H9 (cell line): ENCODE measurements at regions not wholly inside any gene's neighbourhood (a gene's known extent, or its start where the extent isn't known, plus 50 kb on each side); places are given as distances from the start of the nearest gene placed in this dataset.

ENCODE experiments used
- DNase-seq: peaks from one replicate; pipeline ENCODE4 v3.0.0-alpha.2; 2017
- H2AFZ ChIP-seq: one replicate; pipeline ENCODE4 v1.6.1; 2013; ENCODE audit warnings: mild to moderate bottlenecking, low read length, control low read depth, moderate library complexity
- H2AK5ac ChIP-seq: 2 replicates; pipeline ENCODE4 v1.6.1; 2013; ENCODE audit warnings: low read length, control low read depth, mixed read lengths; ENCODE audit not compliant: insufficient read length
- H2BK120ac ChIP-seq: one replicate; pipeline ENCODE4 v1.6.1; 2013; ENCODE audit warnings: low read depth, mild to moderate bottlenecking, low read length, control low read depth, inconsistent platforms; ENCODE audit not compliant: poor library complexity, severe bottlenecking
- H2BK12ac ChIP-seq: 2 replicates; pipeline ENCODE4 v1.6.1; 2013; ENCODE audit warnings: low read length, control low read depth, mixed read lengths, low read depth; ENCODE audit not compliant: insufficient read length
- H2BK15ac ChIP-seq: 2 replicates; pipeline ENCODE4 v1.6.1; 2013; ENCODE audit warnings: low read depth, low read length, control low read depth
- H2BK20ac ChIP-seq: one replicate; pipeline ENCODE4 v1.6.1; 2013; ENCODE audit warnings: low read depth, mild to moderate bottlenecking, low read length, control low read depth, inconsistent platforms; ENCODE audit not compliant: poor library complexity, severe bottlenecking
- H2BK5ac ChIP-seq: 2 replicates; pipeline ENCODE4 v1.6.1; 2013; ENCODE audit warnings: low read length, control low read depth, mixed read lengths; ENCODE audit not compliant: insufficient read length
- H3K14ac ChIP-seq: 2 replicates; pipeline ENCODE4 v1.6.1; 2013; ENCODE audit warnings: low read length, control low read depth; ENCODE audit not compliant: insufficient read depth
- H3K18ac ChIP-seq: 2 replicates; pipeline ENCODE4 v1.6.1; 2013; ENCODE audit warnings: low read depth, mild to moderate bottlenecking, mixed read lengths, low read length, control low read depth; ENCODE audit not compliant: insufficient read length
- H3K23ac ChIP-seq: 2 replicates; pipeline ENCODE4 v1.6.1; 2013; ENCODE audit warnings: low read length, control low read depth, mixed read lengths, low read depth; ENCODE audit not compliant: insufficient read length
- H3K23me2 ChIP-seq: 2 replicates; pipeline ENCODE4 v1.6.1; 2013; ENCODE audit warnings: low read depth, mild to moderate bottlenecking, mixed read lengths, low read length, control low read depth; ENCODE audit not compliant: insufficient read length, poor library complexity, severe bottlenecking
- H3K27ac ChIP-seq: 2 replicates; pipeline ENCODE4 v1.5.1; 2013; ENCODE audit warnings: low read length, control low read depth, mixed read lengths, low read depth; ENCODE audit not compliant: insufficient read length
- H3K27me3 ChIP-seq: 2 replicates; pipeline ENCODE4 v1.6.1; 2013; ENCODE audit warnings: low read length, control low read depth, inconsistent platforms; ENCODE audit not compliant: insufficient read depth
- H3K4ac ChIP-seq: 2 replicates; pipeline ENCODE4 v1.6.1; 2013; ENCODE audit warnings: low read depth, mild to moderate bottlenecking, control low read depth, inconsistent platforms, low read length, moderate library complexity
- H3K4me1 ChIP-seq: 2 replicates; pipeline ENCODE4 v1.6.1; 2013; ENCODE audit warnings: low read length, control low read depth, inconsistent platforms; ENCODE audit not compliant: insufficient read depth
- H3K4me2 ChIP-seq: 2 replicates; pipeline ENCODE4 v1.6.1; 2013; ENCODE audit warnings: low read length, control low read depth, mixed read lengths; ENCODE audit not compliant: insufficient read length, insufficient read depth
- H3K56ac ChIP-seq: 2 replicates; pipeline ENCODE4 v1.6.1; 2013; ENCODE audit warnings: low read depth, mild to moderate bottlenecking, mixed read lengths, low read length, control low read depth; ENCODE audit not compliant: insufficient read length
- H3K79me1 ChIP-seq: 2 replicates; pipeline ENCODE4 v1.6.1; 2013; ENCODE audit warnings: low read depth, mild to moderate bottlenecking, moderate library complexity, low read length, control low read depth, inconsistent platforms; ENCODE audit not compliant: insufficient read depth, poor library complexity, severe bottlenecking
- H3K79me2 ChIP-seq: 2 replicates; pipeline ENCODE4 v1.6.1; 2013; ENCODE audit warnings: low read length, control low read depth, inconsistent platforms; ENCODE audit not compliant: insufficient read depth
- H3K9ac ChIP-seq: 2 replicates; pipeline ENCODE4 v1.6.1; 2013; ENCODE audit warnings: low read length, control low read depth, mixed read lengths; ENCODE audit not compliant: insufficient read length; ENCODE audit errors: extremely low read depth
- H3K9me3 ChIP-seq: one replicate; pipeline ENCODE4 v1.6.1; 2013; ENCODE audit warnings: low read depth, low read length, inconsistent platforms; ENCODE audit not compliant: control insufficient read depth
- H3T11ph ChIP-seq: one replicate; pipeline ENCODE4 v1.6.1; 2013; ENCODE audit warnings: mild to moderate bottlenecking, low read length, control low read depth, inconsistent platforms
- H4K20me1 ChIP-seq: one replicate; pipeline ENCODE4 v1.6.1; 2013; ENCODE audit not compliant: control insufficient read depth, insufficient read length, insufficient read depth
- H4K5ac ChIP-seq: 2 replicates; pipeline ENCODE4 v1.6.1; 2013; ENCODE audit warnings: low read depth, mild to moderate bottlenecking, mixed read lengths, low read length, control low read depth; ENCODE audit not compliant: insufficient read length
- H4K8ac ChIP-seq: replicated peaks from 2 replicates; pipeline ENCODE4 v1.6.1; 2013; ENCODE audit warnings: low read length, control low read depth, mixed read lengths, low read depth; ENCODE audit not compliant: insufficient read length
- H4K91ac ChIP-seq: 2 replicates; pipeline ENCODE4 v1.6.1; 2013; ENCODE audit warnings: low read depth, mild to moderate bottlenecking, moderate library complexity, mixed read lengths, low read length, control low read depth; ENCODE audit not compliant: insufficient read length
- H3K27ac Mint-ChIP-seq, 3 experiments: 2 replicates in 2 of 3; 3 replicates in 1 of 3; pipeline ENCODE4 v1.8.0; 2020 to 2021; ENCODE audit warnings: mixed read lengths in 3 of 3, mild to moderate bottlenecking in 1 of 3, moderate library complexity in 1 of 3
- H3K27me3 Mint-ChIP-seq: 2 replicates; pipeline ENCODE4 v1.8.0; 2021; ENCODE audit warnings: low read depth, mild to moderate bottlenecking, moderate library complexity, mixed read lengths
- H3K36me3 Mint-ChIP-seq, 3 experiments: 2 replicates in 2 of 3; 3 replicates in 1 of 3; pipeline ENCODE4 v1.8.0; 2020 to 2021; ENCODE audit warnings: low read depth in 3 of 3, mixed read lengths in 3 of 3; ENCODE audit not compliant: insufficient read depth in 1 of 3
- H3K4me1 Mint-ChIP-seq, 2 experiments: 2 replicates each; pipeline ENCODE4 v1.8.0; 2020; ENCODE audit warnings: mixed read lengths in 2 of 2
- H3K4me3 Mint-ChIP-seq, 2 experiments: 2 replicates in 1 of 2; 3 replicates in 1 of 2; pipeline ENCODE4 v1.8.0; 2020 to 2021; ENCODE audit warnings: mild to moderate bottlenecking in 2 of 2, mixed read lengths in 2 of 2, moderate library complexity in 1 of 2
- H3K9me3 Mint-ChIP-seq, 2 experiments: 2 replicates in 1 of 2; 3 replicates in 1 of 2; pipeline ENCODE4 v1.8.0; 2020; ENCODE audit warnings: mild to moderate bottlenecking in 2 of 2, mixed read lengths in 2 of 2, moderate library complexity in 1 of 2
- WGBS: extraction: QIAGEN DNeasy Blood & Tissue Kit; methylation state at CpG from one replicate; pipeline ENCODE4 v1.1.7; 2013; ENCODE audit warnings: missing lambda C conversion rate, low lambda C conversion rate, mixed read lengths; ENCODE audit not compliant: insufficient read length; ENCODE audit errors: extremely low coverage; 5-methylcytosine and 5-hydroxymethylcytosine counted together
- TF ChIP-seq, protein P1 (sequence below): fragments of 200-600 bp; sonication (generic); conservative IDR thresholded peaks from 3 replicates; pipeline ENCODE4 v1.8.0; 2021; ENCODE audit warnings: antibody characterized with exemption, mild to moderate bottlenecking

DNA sequence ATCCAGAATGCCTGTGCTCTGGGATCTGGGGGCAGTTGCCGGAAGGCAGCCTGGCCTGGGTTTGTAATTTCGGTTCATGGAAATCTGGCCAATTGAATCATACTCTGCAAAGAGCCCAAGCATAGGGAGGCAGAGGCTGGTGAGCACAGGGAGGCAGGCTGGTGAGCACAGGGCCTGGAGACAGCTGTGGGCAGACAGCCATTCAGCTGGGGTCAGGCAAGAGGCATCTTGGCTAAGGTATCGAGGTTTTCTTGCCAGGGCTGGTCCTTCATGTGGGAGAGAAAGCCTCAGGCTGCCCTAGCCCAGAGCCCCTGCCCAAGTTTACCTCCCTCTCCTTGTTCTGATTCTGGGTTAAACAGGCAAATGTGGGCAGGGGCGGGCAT, 63.7 kb upstream of the BAIAP2L1 start:
- Histone ChIP-seq H2BK5ac (no peak overlapping the region), H2BK12ac (no peak overlapping the region), H2AFZ (no peak overlapping the region), H4K5ac (no peak overlapping the region), H3K4me1 (no peaks in the 10 kb centered on the region), H3K14ac (no peak overlapping the region), H3K23me2 (no peaks in the 10 kb centered on the region), H3K9me3 (no peaks in the 10 kb centered on the region), H4K20me1 (no peaks in the 10 kb centered on the region), H3K4me2 (no peak overlapping the region), H2BK120ac (no peak overlapping the region), H3K27me3 (no peaks in the 10 kb centered on the region), H2AK5ac (no peak overlapping the region), H3K56ac (no peak overlapping the region), H2BK20ac (no peak overlapping the region), H3K79me1 (no peaks in the 10 kb centered on the region), H3K18ac (no peak overlapping the region), H3T11ph (no peak overlapping the region), H3K9ac (no peak overlapping the region), H3K79me2 (no peaks in the 10 kb centered on the region), H3K4ac (no peak overlapping the region), H4K91ac (no peak overlapping the region), H4K8ac (no peak overlapping the region), H3K27ac (no peak overlapping the region), H3K23ac (no peak overlapping the region), H2BK15ac (no peak overlapping the region)
- no peak overlapping the region; a peak in 1 of 7 replicates for H3K27ac Mint-ChIP-seq
- TF ChIP-seq, protein P1, sequence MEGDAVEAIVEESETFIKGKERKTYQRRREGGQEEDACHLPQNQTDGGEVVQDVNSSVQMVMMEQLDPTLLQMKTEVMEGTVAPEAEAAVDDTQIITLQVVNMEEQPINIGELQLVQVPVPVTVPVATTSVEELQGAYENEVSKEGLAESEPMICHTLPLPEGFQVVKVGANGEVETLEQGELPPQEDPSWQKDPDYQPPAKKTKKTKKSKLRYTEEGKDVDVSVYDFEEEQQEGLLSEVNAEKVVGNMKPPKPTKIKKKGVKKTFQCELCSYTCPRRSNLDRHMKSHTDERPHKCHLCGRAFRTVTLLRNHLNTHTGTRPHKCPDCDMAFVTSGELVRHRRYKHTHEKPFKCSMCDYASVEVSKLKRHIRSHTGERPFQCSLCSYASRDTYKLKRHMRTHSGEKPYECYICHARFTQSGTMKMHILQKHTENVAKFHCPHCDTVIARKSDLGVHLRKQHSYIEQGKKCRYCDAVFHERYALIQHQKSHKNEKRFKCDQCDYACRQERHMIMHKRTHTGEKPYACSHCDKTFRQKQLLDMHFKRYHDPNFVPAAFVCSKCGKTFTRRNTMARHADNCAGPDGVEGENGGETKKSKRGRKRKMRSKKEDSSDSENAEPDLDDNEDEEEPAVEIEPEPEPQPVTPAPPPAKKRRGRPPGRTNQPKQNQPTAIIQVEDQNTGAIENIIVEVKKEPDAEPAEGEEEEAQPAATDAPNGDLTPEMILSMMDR: no peak
- no peak overlapping the region for H3K4me3 Mint-ChIP-seq
- no peak for DNase-seq
- H3K27me3 Mint-ChIP-seq: peaks cover 33% of the 10 kb centered on the region
- no peaks in the 10 kb centered on the region; a peak in 2 of 4 replicates for H3K4me1 Mint-ChIP-seq
- no CpG with 5 or more reads among the region's 4 CpGs for WGBS
- H3K9me3 Mint-ChIP-seq: peaks cover 11 to 12% of the 10 kb centered on the region in 2 experiments
- peaks cover 0 to 4% (median 0%) of the 10 kb centered on the region in 3 experiments; a peak in 1 of 7 replicates for H3K36me3 Mint-ChIP-seq
